MCF 10A (cell line): ENCODE measurements at regions not wholly inside any gene's neighbourhood (a gene's known extent, or its start where the extent isn't known, plus 50 kb on each side); places are given as distances from the start of the nearest gene placed in this dataset.
A peak's percentile ranks its signal among the peaks of the same experiment; 100 is the strongest.

Experiments used
- BruUV-seq: library from RNA; stranded (reverse); fragments of 400-500 nt; replicated peaks from 2 replicates; lab custom pipeline; 2021; lab: Mats Ljungman, UMichigan
- CTCF ChIA-PET: fragments of 300-600 bp; sonication (Branson Sonifier 250); formaldehyde crosslinking; extraction: SDS; loops from one replicate; lab custom pipeline; 2021; ENCODE audit warnings: antibody characterized with exemption, inconsistent platforms; lab: Yijun Ruan, JAX
- POLR2A ChIA-PET: fragments of 300-600, 350-650 bp; sonication (Branson Sonifier 250); formaldehyde crosslinking; extraction: SDS; loops from one replicate; lab custom pipeline; 2020; ENCODE audit warnings: antibody characterized with exemption, inconsistent platforms; lab: Yijun Ruan, JAX
- DNase-seq: peaks from one replicate; pipeline ENCODE4 v3.0.0-alpha.2; 2018; ENCODE audit not compliant: unreplicated experiment
- H3K27ac Mint-ChIP-seq: one replicate; pipeline ENCODE4 v1.8.0; 2022; ENCODE audit warnings: mild to moderate bottlenecking, low read depth, mixed read lengths; ENCODE audit not compliant: unreplicated experiment
- H3K27me3 Mint-ChIP-seq: one replicate; pipeline ENCODE4 v1.8.0; 2022; ENCODE audit warnings: mixed read lengths; ENCODE audit not compliant: insufficient read depth, unreplicated experiment
- H3K36me3 Mint-ChIP-seq: one replicate; pipeline ENCODE4 v1.8.0; 2022; ENCODE audit warnings: mild to moderate bottlenecking, moderate library complexity, mixed read lengths; ENCODE audit not compliant: insufficient read depth, unreplicated experiment
- H3K4me1 Mint-ChIP-seq: one replicate; pipeline ENCODE4 v1.8.0; 2022; ENCODE audit warnings: mixed read lengths; ENCODE audit not compliant: insufficient read depth, unreplicated experiment
- H3K4me3 Mint-ChIP-seq: one replicate; pipeline ENCODE4 v1.8.0; 2022; ENCODE audit warnings: mild to moderate bottlenecking, moderate library complexity, mixed read lengths; ENCODE audit not compliant: unreplicated experiment
- H3K9me3 Mint-ChIP-seq: one replicate; pipeline ENCODE4 v1.8.0; 2022; ENCODE audit warnings: mixed read lengths; ENCODE audit not compliant: unreplicated experiment
- intact Hi-C: fragments of 100-400 bp; cut with micrococcal nuclease; formaldehyde crosslinking; loops from 2 replicates; pipeline ENCODE4 v1.14.1; 2022
- TF ChIP-seq, protein P1 (sequence below): fragments of 200-600 bp; IDR thresholded peaks from one replicate; pipeline ENCODE4 v1.8.0; 2022; ENCODE audit warnings: antibody characterized with exemption, mild to moderate bottlenecking; ENCODE audit not compliant: unreplicated experiment

DNA sequence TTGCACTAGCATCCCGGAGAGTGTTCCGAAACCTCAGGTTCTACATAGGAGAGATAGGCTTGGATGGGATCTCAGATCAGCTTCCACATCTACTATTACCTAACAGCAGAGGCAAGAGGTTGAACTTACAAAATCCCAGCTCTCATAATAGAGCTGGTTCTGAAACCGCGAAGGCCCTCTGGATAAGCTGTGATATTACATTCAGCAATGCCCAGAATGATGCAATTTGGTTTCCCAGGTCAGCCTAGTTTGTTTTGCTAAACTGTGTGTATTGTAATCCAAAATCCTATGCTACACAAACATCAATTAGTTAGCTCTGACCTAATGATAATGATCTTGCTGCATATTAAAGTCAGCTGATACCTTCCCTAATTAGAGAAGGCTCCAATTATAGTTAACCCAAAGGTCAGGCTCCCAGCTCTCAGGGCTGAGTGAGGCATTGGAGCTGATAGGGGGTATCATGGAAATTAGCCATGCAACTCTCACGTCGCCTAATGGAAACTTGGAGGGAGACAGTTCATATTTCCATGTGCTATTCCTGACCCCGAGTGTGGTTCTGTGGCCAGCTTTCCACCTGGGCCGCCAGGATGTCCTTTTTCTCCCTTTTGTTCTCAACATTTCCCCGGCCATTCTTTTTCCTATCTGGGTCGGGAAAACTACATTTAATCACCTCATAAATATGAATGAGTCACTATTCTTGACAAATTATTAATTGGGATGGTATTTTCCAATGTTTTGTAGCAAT lies 278.4 kb upstream of the IRX1 start:
- Mint-ChIP-seq H3K4me1 (peaks cover 4% of the 10 kb centered on the region), H3K36me3 (no peaks in the 10 kb centered on the region), H3K4me3 (no peak overlapping the region), H3K27ac (no peak overlapping the region), H3K9me3 (no peaks in the 10 kb centered on the region), H3K27me3 (no peaks in the 10 kb centered on the region)
- intact Hi-C loops = no loop called here
- no TSS peak for BruUV-seq
- POLR2A ChIA-PET = interaction anchor here (1.8 kb wide), 1 partner anchor 8 kb away, joined by 7 read pairs; no protein-coding TSS in a partner anchor
- peak; percentile 47 for DNase-seq
- CTCF ChIA-PET = interaction anchor here (0.8 to 1.2 kb wide), 2 partner anchors 19 to 565 kb away, joined by 3 to 4 read pairs; no protein-coding TSS in a partner anchor
- TF ChIP-seq, protein P1, sequence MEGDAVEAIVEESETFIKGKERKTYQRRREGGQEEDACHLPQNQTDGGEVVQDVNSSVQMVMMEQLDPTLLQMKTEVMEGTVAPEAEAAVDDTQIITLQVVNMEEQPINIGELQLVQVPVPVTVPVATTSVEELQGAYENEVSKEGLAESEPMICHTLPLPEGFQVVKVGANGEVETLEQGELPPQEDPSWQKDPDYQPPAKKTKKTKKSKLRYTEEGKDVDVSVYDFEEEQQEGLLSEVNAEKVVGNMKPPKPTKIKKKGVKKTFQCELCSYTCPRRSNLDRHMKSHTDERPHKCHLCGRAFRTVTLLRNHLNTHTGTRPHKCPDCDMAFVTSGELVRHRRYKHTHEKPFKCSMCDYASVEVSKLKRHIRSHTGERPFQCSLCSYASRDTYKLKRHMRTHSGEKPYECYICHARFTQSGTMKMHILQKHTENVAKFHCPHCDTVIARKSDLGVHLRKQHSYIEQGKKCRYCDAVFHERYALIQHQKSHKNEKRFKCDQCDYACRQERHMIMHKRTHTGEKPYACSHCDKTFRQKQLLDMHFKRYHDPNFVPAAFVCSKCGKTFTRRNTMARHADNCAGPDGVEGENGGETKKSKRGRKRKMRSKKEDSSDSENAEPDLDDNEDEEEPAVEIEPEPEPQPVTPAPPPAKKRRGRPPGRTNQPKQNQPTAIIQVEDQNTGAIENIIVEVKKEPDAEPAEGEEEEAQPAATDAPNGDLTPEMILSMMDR = no peak

DNA sequence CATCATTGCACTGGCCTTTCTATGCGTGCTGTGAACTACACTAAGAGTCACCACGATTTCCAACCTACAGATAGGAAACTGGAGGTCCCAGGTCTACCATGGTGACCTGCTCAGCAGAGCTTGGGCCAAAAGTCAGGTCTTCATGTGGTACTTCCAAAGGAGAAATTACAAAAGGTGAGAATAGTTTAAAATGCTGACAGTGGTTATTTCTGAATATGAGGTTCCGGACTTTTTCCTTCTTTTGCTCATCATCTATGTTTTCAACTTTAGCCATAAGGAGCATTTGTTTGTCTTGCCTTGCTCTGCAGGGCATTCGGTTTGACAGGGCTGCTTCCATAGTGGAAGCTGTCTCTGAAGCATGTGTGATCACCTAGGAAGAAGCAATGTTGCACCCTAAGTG lies 282.1 kb upstream of the IRX1 start:
- CTCF ChIA-PET = no interaction called here
- POLR2A ChIA-PET = interaction anchor here (0.6 kb wide), 1 partner anchor 567 kb away, joined by 3 read pairs; no protein-coding TSS in a partner anchor
- no peaks in the 10 kb centered on the region for H3K9me3 Mint-ChIP-seq
- H3K4me3 Mint-ChIP-seq = no peak overlapping the region
- BruUV-seq = no TSS peak
- intact Hi-C loops = loop anchor here (5.0 kb wide), 1 partner anchor 284 kb away; the partner anchor contains the start of gene IRX1
- DNase-seq = no peak
- H3K27me3 Mint-ChIP-seq = no peaks in the 10 kb centered on the region
- H3K36me3 Mint-ChIP-seq = no peaks in the 10 kb centered on the region
- TF ChIP-seq, protein P1 = no peak
- peaks cover 29% of the 10 kb centered on the region for H3K4me1 Mint-ChIP-seq
- no peak overlapping the region for H3K27ac Mint-ChIP-seq

DNA sequence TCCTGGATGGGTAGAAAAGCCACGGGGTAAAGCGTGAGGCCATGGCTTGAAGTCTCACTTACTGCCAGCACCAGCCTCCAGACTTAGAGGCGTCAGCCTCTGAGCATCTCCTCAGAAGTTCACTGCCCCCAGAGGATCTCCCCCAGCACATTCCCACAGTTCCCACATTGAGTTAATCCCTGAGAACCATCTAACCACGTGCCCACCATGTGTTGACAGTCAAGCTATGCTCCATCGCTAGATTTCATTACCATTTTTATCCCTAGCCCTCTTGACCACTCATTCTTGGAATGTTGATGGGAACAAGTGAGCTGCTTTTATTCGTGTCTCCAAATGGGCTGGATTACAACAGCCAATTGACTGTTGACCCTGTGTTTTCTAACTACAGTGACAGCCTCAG lies 283.3 kb upstream of the IRX1 start:
- no TSS peak for BruUV-seq
- H3K4me3 Mint-ChIP-seq = no peak overlapping the region
- no peak for DNase-seq
- H3K4me1 Mint-ChIP-seq = peaks cover 29% of the 10 kb centered on the region
- intact Hi-C loops = loop anchor here (5.0 kb wide), 1 partner anchor 285 kb away; the partner anchor contains the start of gene IRX1
- H3K9me3 Mint-ChIP-seq = no peaks in the 10 kb centered on the region
- peak overlapping the region; percentile 97 for H3K27ac Mint-ChIP-seq
- TF ChIP-seq, protein P1 = no peak
- POLR2A ChIA-PET = interaction anchor here (0.6 to 3.8 kb wide), 3 partner anchors 8 to 609 kb away, joined by 3 to 27 read pairs (median 11); partner anchors contain the start of gene IRX2
- H3K27me3 Mint-ChIP-seq = no peaks in the 10 kb centered on the region
- no peaks in the 10 kb centered on the region for H3K36me3 Mint-ChIP-seq
- CTCF ChIA-PET = interaction anchor here (0.7 kb wide), 1 partner anchor 1065 kb away, joined by 3 read pairs; no protein-coding TSS in a partner anchor

DNA sequence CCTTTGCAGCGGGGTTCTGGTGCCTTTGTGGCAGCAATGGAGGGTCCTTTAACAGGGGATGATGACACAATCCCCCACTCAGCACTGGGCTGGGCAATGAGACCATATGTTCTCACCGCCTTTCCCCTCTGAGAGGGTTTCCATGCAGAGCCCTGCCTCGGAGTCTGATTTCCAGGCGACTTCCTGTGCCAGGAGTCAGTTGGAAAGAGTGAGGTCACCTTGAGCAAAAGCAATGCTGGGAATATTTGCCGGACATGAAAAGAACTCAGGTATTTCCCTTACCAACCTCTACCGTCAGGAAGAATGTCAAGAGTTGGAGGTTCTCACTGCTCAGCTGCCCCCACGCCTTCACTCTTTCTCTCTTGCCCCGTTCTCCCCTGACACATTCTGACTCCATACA lies 284.2 kb upstream of the IRX1 start:
- Mint-ChIP-seq H3K27ac (peak overlapping the region; percentile 97), H3K9me3 (no peaks in the 10 kb centered on the region), H3K4me3 (peak overlapping the region; percentile 65), H3K4me1 (peaks cover 24% of the 10 kb centered on the region), H3K27me3 (no peaks in the 10 kb centered on the region), H3K36me3 (no peaks in the 10 kb centered on the region)
- TF ChIP-seq, protein P1 = no peak
- ChIA-PET CTCF (interaction anchor here (0.7 to 1.0 kb wide), 3 partner anchors 8 to 302 kb away, joined by 3 to 4 read pairs (median 3); no protein-coding TSS in a partner anchor), POLR2A (interaction anchor here (0.7 to 3.8 kb wide), 6 partner anchors 9 to 565 kb away, joined by 3 to 27 read pairs (median 4); partner anchors contain the start of gene IRX2)
- TSS peak; percentile 44 for BruUV-seq
- DNase-seq = no peak
- intact Hi-C loops = loop anchor here (2.0 to 5.0 kb wide), 2 partner anchors 286 to 553 kb away; partner anchors contain the start of gene IRX1
